DOHH2 (cell line): ENCODE measurements at regions not wholly inside any gene's neighbourhood (a gene's known extent, or its start where the extent isn't known, plus 50 kb on each side); places are given as distances from the start of the nearest gene placed in this dataset.

Experiments used
- EZH2phosphoT487 ChIP-seq: fragments of 200-600 bp; sonication (generic); IDR thresholded peaks from 2 replicates; pipeline ENCODE4 v1.6.1; 2017; ENCODE audit warnings: borderline replicate concordance, mild to moderate bottlenecking, antibody characterized with exemption, low read length, moderate library complexity, mixed read lengths
- TF ChIP-seq, protein P1 (sequence below): fragments of 200-600 bp; sonication (generic); IDR thresholded peaks from one replicate; pipeline ENCODE4 v1.5.1; 2014; ENCODE audit warnings: antibody characterized with exemption, mild to moderate bottlenecking, low read depth, low read length; ENCODE audit not compliant: poor library complexity, severe bottlenecking

DNA sequence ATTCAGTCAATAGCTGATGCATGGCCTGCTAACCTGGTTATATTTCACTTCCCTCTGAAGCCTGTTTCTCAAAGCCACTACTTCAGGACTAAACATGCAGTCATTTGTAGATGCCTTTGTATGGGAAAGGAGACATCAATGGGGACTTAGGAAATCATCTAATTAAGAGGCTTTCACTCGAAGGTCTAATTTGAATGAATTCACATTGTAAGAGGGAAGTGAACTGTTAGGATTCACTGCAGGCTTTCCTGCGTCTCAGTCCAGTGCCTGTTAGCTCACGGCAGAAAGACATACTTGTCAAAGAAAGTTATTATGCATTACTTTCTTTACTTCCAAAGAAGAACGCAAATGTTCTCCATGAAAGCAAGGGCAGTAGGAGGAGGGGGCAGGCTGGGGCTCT, 50.6 kb upstream of the CDK20 start:
- TF ChIP-seq, protein P1, sequence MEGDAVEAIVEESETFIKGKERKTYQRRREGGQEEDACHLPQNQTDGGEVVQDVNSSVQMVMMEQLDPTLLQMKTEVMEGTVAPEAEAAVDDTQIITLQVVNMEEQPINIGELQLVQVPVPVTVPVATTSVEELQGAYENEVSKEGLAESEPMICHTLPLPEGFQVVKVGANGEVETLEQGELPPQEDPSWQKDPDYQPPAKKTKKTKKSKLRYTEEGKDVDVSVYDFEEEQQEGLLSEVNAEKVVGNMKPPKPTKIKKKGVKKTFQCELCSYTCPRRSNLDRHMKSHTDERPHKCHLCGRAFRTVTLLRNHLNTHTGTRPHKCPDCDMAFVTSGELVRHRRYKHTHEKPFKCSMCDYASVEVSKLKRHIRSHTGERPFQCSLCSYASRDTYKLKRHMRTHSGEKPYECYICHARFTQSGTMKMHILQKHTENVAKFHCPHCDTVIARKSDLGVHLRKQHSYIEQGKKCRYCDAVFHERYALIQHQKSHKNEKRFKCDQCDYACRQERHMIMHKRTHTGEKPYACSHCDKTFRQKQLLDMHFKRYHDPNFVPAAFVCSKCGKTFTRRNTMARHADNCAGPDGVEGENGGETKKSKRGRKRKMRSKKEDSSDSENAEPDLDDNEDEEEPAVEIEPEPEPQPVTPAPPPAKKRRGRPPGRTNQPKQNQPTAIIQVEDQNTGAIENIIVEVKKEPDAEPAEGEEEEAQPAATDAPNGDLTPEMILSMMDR: no peak
- TF ChIP-seq EZH2phosphoT487: no peak
